Stomach (tissue), 8 donors: ENCODE measurements at regions not wholly inside any gene's neighbourhood (a gene's known extent, or its start where the extent isn't known, plus 50 kb on each side); places are given as distances from the start of the nearest gene placed in this dataset.
"Not testable (repeated sequence)": the region's sequence is repeated elsewhere in the genome, so short reads cannot be mapped to it uniquely, and the experiment has no call there.

Experiments
- DNase-seq, 2 donors: peaks; one replicate each; pipeline versions ENCODE4 v3.0.0 to v3.0.0-alpha.2; 2013 to 2019
- H3K27ac ChIP-seq, 5 donors: fragments of 200-600 bp in 4 of 5; sonication (generic) in 4 of 5; one replicate each; pipeline ENCODE4 v1.5.1; 2013 to 2019; ENCODE audit warnings: mild to moderate bottlenecking in 1 of 5, moderate library complexity in 1 of 5
- H3K27me3 ChIP-seq, 3 donors: fragments of 200-600 bp; sonication (generic); one replicate each; pipeline ENCODE4 v1.5.1; 2017 to 2019; ENCODE audit warnings: mixed run types in 1 of 3
- H3K36me3 ChIP-seq, 4 donors: fragments of 200-600 bp; sonication (generic); 1 replicate in 3 of 4; 2 replicates in 1 of 4; pipeline ENCODE4 v1.5.1; 2016 to 2019
- H3K4me1 ChIP-seq, 4 donors: fragments of 200-600 bp; sonication (generic); one replicate each; pipeline ENCODE4 v1.5.1; 2016 to 2019
- H3K4me3 ChIP-seq, 4 donors: fragments of 200-600 bp; sonication (generic) in 3 of 4; one replicate each; pipeline ENCODE4 v1.5.1; 2016 to 2019; ENCODE audit warnings: mild to moderate bottlenecking in 1 of 4
- H3K9me3 ChIP-seq, 4 donors: fragments of 200-600 bp; sonication (generic); one replicate each; pipeline ENCODE4 v1.5.1; 2016 to 2019
- CTCF ChIP-seq, 7 experiments: fragments of 450-650 bp in 4 of 7; fragments of 200-600 bp in 3 of 7; sonication (generic) in 3 of 7; IDR thresholded peaks; one replicate each; pipeline ENCODE4 v1.5.1; 2016 to 2019; ENCODE audit warnings: antibody characterized with exemption in 7 of 7, control low read depth in 2 of 7, mild to moderate bottlenecking in 1 of 7
- EP300 ChIP-seq: sonication (generic); formaldehyde crosslinking; IDR thresholded peaks from one replicate; pipeline ENCODE4 v1.6.1; 2017; ENCODE audit warnings: antibody characterized with exemption
- POLR2A ChIP-seq, 4 donors: fragments of 450-650 bp; IDR thresholded peaks; one replicate each; pipeline ENCODE4 v1.6.1; 2016; ENCODE audit warnings: antibody characterized with exemption in 4 of 4, control low read depth in 2 of 4, mild to moderate bottlenecking in 1 of 4, moderate library complexity in 1 of 4
- POLR2AphosphoS5 ChIP-seq, 3 donors: sonication (generic); formaldehyde crosslinking; IDR thresholded peaks; one replicate each; pipeline ENCODE4 v1.6.1; 2016; ENCODE audit warnings: antibody characterized with exemption in 3 of 3
- WGBS, 5 donors: extraction: QIAGEN DNeasy Blood & Tissue Kit in 3 of 5; methylation state at CpG; one replicate each; pipeline versions ENCODE4 v1.1.5 to v1.1.7; 2013 to 2018; 5-methylcytosine and 5-hydroxymethylcytosine counted together
- intact Hi-C: fragments of 100-400 bp; cut with DNase I; formaldehyde crosslinking; loops from one replicate; pipeline ENCODE4 v1.15.1; 2023; ENCODE audit warnings: low total_unique reads
- donor health status: healthy with polysubstance abuse.
- donor health status: Bipolar disorder and iron deficiency.
- donor health status: healthy.

- Histone ChIP-seq H3K36me3 (no peaks in the 10 kb centered on the region), H3K4me1 (no peaks in the 10 kb centered on the region), H3K27ac (no peak overlapping the region), H3K27me3 (no peaks in the 10 kb centered on the region), H3K9me3 (no peaks in the 10 kb centered on the region), H3K4me3 (no peak overlapping the region)
- no peak for DNase-seq
- WGBS, 5 donors: 84 to 86% (median 84%) methylated on average over 6 of the region's 6 CpGs
- intact Hi-C loops: no loop called here
- TF ChIP-seq CTCF (IDR thresholded peaks at IDR 0.05) (no peak), POLR2AphosphoS5 (IDR thresholded peaks at IDR 0.05) (no peak), EP300 (no peak), POLR2A (IDR thresholded peaks at IDR 0.05) (no peak)
These were observed 110.0 kb upstream of the PRDX6 start for GRCh38 chr1:173367136-173367535.

GRCh38 chr1:173370586-173370985 is 106.5 kb upstream of the PRDX6 start:
- WGBS, 5 donors: 61 to 91% (median 84%) methylated on average over 3 of the region's 3 CpGs
- H3K4me1 ChIP-seq, DNase-seq, intact Hi-C loops, H3K36me3 ChIP-seq, H3K27ac ChIP-seq, H3K27me3 ChIP-seq, H3K4me3 ChIP-seq, H3K9me3 ChIP-seq: not testable (repeated sequence)

- DNase-seq, intact Hi-C loops: not testable (repeated sequence)
- 80 to 93% (median 84%) methylated on average over 1 of the region's 1 CpG for WGBS, 5 donors
These were observed 101.1 kb upstream of the PRDX6 start for GRCh38 chr1:173376065-173376464.

GRCh38 chr1:173377266-173377665 is 99.9 kb upstream of the PRDX6 start:
- 91 to 94% (median 92%) methylated on average over 11 to 13 of the region's 13 CpGs for WGBS, 5 donors
- peaks cover 0 to 7% (median 0%) of the 10 kb centered on the region in 4 donors for H3K36me3 ChIP-seq
- H3K27me3 ChIP-seq: no peaks in the 10 kb centered on the region
- no peak for DNase-seq
- H3K27ac ChIP-seq: no peak overlapping the region
- intact Hi-C loops: no loop called here
- no peaks in the 10 kb centered on the region for H3K4me1 ChIP-seq
- TF ChIP-seq EP300 (no peak), CTCF (IDR thresholded peaks at IDR 0.05) (no peak), POLR2AphosphoS5 (IDR thresholded peaks at IDR 0.05) (no peak), POLR2A (IDR thresholded peaks at IDR 0.05) (no peak)
- H3K4me3 ChIP-seq: no peak overlapping the region
- H3K9me3 ChIP-seq: peaks cover 0 to 17% (median 12%) of the 10 kb centered on the region in 4 donors

More at GRCh38 chr1:173376065-173376464, 101.1 kb upstream of the PRDX6 start:
- not testable (repeated sequence) for H3K27me3 ChIP-seq, H3K4me1 ChIP-seq, H3K4me3 ChIP-seq, H3K27ac ChIP-seq, H3K36me3 ChIP-seq
- H3K9me3 ChIP-seq: peaks cover 0 to 17% (median 12%) of the 10 kb centered on the region in 4 donors

GRCh38 chr1:173383351-173383750 is 93.8 kb upstream of the PRDX6 start:
- intact Hi-C loops: no loop called here
- Histone ChIP-seq H3K36me3 (peaks cover 0 to 7% (median 0%) of the 10 kb centered on the region in 4 donors), H3K4me1 (no peaks in the 10 kb centered on the region), H3K4me3 (no peak overlapping the region), H3K27ac (no peak overlapping the region), H3K9me3 (no peaks in the 10 kb centered on the region), H3K27me3 (no peaks in the 10 kb centered on the region)
- no peak for TF ChIP-seq POLR2AphosphoS5 (IDR thresholded peaks at IDR 0.05)
- TF ChIP-seq CTCF (IDR thresholded peaks at IDR 0.05): no peak
- TF ChIP-seq EP300: no peak
- TF ChIP-seq POLR2A (IDR thresholded peaks at IDR 0.05): no peak
- no peak for DNase-seq
- WGBS, 5 donors: 84 to 97% (median 93%) methylated on average over 1 of the region's 1 CpG
